Thyroid gland (tissue), 4 donors: ENCODE measurements at regions not wholly inside any gene's neighbourhood (a gene's known extent, or its start where the extent isn't known, plus 50 kb on each side); places are given as distances from the start of the nearest gene placed in this dataset.

Experiments used
- DNase-seq, 2 donors: peaks; one replicate each; pipeline ENCODE4 v3.0.0-alpha.2; 2019
- H3K27ac ChIP-seq, 3 donors: fragments of 200-600 bp; sonication (generic); 1 replicate in 2 of 3; 2 replicates in 1 of 3; pipeline ENCODE4 v1.5.1; 2016 to 2019; ENCODE audit warnings: mild to moderate bottlenecking in 1 of 3, moderate library complexity in 1 of 3
- H3K27me3 ChIP-seq: fragments of 200-600 bp; sonication (generic); one replicate; pipeline ENCODE4 v1.5.1; 2019
- H3K36me3 ChIP-seq, 2 donors: fragments of 200-600 bp; sonication (generic); one replicate each; pipeline ENCODE4 v1.5.1; 2016 to 2019
- H3K4me1 ChIP-seq, 2 donors: fragments of 200-600 bp; sonication (generic); one replicate each; pipeline ENCODE4 v1.5.1; 2017 to 2019
- H3K4me3 ChIP-seq, 3 donors: fragments of 200-600 bp; sonication (generic); replicated peaks in 1 of 3; 1 replicate in 2 of 3; 2 replicates in 1 of 3; pipeline ENCODE4 v1.5.1; 2016; ENCODE audit warnings: mild to moderate bottlenecking in 1 of 3
- H3K9me3 ChIP-seq: fragments of 200-600 bp; sonication (generic); one replicate; pipeline ENCODE4 v1.5.1; 2017
- POLR2A ChIP-seq, 2 donors: fragments of 450-650 bp; IDR thresholded peaks; one replicate each; pipeline ENCODE4 v1.6.1; 2017; ENCODE audit warnings: antibody characterized with exemption in 2 of 2, mild to moderate bottlenecking in 2 of 2, moderate library complexity in 1 of 2
- WGBS, 2 donors: methylation state at CpG; one replicate each; pipeline ENCODE4 v1.1.5; 2017; 5-methylcytosine and 5-hydroxymethylcytosine counted together
- intact Hi-C: fragments of 100-400 bp; cut with DNase I; formaldehyde crosslinking; loops from one replicate; pipeline ENCODE4 v1.15.1; 2023
- TF ChIP-seq, protein P1 (sequence below), 6 experiments: fragments of 200-600 bp in 3 of 6; fragments of 450-650 bp in 3 of 6; sonication (generic) in 3 of 6; IDR thresholded peaks; one replicate each; pipeline ENCODE4 v1.5.1; 2016 to 2019; ENCODE audit warnings: antibody characterized with exemption in 6 of 6, mild to moderate bottlenecking in 2 of 6, inconsistent platforms in 1 of 6, moderate library complexity in 1 of 6

DNA sequence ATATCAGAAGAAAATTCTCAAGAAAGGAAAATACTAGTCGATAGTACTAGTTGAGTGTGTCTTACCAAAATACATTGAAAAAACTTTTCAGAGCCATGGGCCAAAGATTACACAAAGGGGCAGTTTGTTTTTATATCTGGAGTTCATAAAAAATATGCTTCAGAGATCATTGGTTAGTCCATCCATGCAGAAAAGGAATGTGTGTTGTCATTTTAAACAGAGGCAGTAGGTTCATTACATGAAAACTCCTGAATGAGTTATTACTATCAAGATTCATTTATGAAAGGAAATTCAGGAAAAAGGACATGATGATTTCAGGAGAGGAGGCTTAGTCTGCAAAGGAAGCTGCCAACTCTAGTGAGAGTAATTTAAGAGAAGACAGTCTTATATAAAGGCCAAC, 354.8 kb downstream of the AEBP2 start:
- no peaks in the 10 kb centered on the region for H3K9me3 ChIP-seq
- no peaks in the 10 kb centered on the region for H3K36me3 ChIP-seq
- DNase-seq: no peak
- TF ChIP-seq, protein P1, sequence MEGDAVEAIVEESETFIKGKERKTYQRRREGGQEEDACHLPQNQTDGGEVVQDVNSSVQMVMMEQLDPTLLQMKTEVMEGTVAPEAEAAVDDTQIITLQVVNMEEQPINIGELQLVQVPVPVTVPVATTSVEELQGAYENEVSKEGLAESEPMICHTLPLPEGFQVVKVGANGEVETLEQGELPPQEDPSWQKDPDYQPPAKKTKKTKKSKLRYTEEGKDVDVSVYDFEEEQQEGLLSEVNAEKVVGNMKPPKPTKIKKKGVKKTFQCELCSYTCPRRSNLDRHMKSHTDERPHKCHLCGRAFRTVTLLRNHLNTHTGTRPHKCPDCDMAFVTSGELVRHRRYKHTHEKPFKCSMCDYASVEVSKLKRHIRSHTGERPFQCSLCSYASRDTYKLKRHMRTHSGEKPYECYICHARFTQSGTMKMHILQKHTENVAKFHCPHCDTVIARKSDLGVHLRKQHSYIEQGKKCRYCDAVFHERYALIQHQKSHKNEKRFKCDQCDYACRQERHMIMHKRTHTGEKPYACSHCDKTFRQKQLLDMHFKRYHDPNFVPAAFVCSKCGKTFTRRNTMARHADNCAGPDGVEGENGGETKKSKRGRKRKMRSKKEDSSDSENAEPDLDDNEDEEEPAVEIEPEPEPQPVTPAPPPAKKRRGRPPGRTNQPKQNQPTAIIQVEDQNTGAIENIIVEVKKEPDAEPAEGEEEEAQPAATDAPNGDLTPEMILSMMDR (IDR thresholded peaks at IDR 0.05): no peak
- no peak for TF ChIP-seq POLR2A (IDR thresholded peaks at IDR 0.05)
- no peaks in the 10 kb centered on the region for H3K27me3 ChIP-seq
- 23 to 33% methylated on average over 1 of the region's 1 CpG for WGBS, 2 donors
- peak overlapping the region; percentile 6 to 34 (median 7) for H3K27ac ChIP-seq
- intact Hi-C loops: no loop called here
- no peak overlapping the region for H3K4me3 ChIP-seq
- H3K4me1 ChIP-seq: peaks cover 7 to 14% of the 10 kb centered on the region in 2 donors

DNA sequence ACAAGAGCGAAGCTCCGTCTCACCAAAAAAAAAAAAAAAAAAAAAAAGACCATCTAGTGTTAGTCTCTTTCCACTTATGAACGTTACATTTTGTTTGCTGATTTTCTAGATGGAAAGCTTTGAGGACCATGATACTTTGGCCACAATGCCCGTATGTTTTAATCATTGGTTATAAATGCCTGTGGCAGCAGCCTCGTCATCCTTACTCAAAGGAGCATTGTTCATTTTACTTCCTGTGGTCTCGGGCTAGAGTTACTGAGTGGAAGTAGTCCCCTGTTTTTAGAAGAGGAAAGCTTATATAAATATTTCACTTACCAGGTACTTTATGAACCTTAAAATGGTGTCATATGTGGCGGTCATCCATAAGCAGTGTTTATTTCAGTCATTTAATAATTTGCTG, 359.9 kb downstream of the AEBP2 start:
- WGBS, 2 donors: 82 to 87% methylated on average over 7 of the region's 7 CpGs
- H3K27me3 ChIP-seq: no peaks in the 10 kb centered on the region
- H3K4me3 ChIP-seq: no peak overlapping the region
- intact Hi-C loops: no loop called here
- no peak for DNase-seq
- TF ChIP-seq, protein P1 (IDR thresholded peaks at IDR 0.05): no peak
- TF ChIP-seq POLR2A (IDR thresholded peaks at IDR 0.05): no peak
- H3K27ac ChIP-seq: no peak overlapping the region
- H3K4me1 ChIP-seq: peaks cover 0 to 6% of the 10 kb centered on the region in 2 donors
- no peaks in the 10 kb centered on the region for H3K36me3 ChIP-seq
- no peaks in the 10 kb centered on the region for H3K9me3 ChIP-seq

GRCh38 chr12:19799895-19800602, 360.8 kb downstream of the AEBP2 start:
- Histone ChIP-seq H3K9me3 (no peaks in the 10 kb centered on the region), H3K27ac (peak overlapping the region in 1 of 3 donors; percentile 9), H3K4me1 (no peaks in the 10 kb centered on the region), H3K36me3 (no peaks in the 10 kb centered on the region), H3K27me3 (no peaks in the 10 kb centered on the region), H3K4me3 (no peak overlapping the region)
- intact Hi-C loops: no loop called here
- DNase-seq: no peak
- 59 to 71% methylated on average over 5 of the region's 5 CpGs for WGBS, 2 donors
- TF ChIP-seq, protein P1 (IDR thresholded peaks at IDR 0.05): no peak
- no peak for TF ChIP-seq POLR2A (IDR thresholded peaks at IDR 0.05)

DNA sequence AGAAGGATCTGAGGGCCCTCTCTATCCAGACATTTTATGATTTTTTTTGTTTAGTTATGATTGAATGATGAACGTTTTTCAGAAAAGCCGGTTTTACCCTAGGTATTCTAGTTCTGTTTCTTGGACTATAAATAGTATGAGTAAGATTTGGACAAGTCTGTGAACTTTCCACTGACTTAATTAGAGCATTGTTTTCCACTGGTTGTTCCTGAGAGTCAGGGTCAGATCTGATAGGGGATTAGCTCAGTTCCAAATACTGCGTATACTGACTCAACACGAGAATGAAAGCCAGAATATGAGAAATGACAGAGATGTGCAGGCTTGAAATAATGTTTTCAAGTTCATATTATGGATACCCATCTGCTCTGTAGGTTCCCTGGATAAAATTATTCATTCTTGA, 361.6 kb downstream of the AEBP2 start:
- Histone ChIP-seq H3K27ac (peak overlapping the region in 1 of 3 donors; percentile 9), H3K36me3 (no peaks in the 10 kb centered on the region), H3K4me1 (no peaks in the 10 kb centered on the region), H3K4me3 (no peak overlapping the region), H3K27me3 (no peaks in the 10 kb centered on the region), H3K9me3 (no peaks in the 10 kb centered on the region)
- TF ChIP-seq, protein P1 (IDR thresholded peaks at IDR 0.05): no peak
- TF ChIP-seq POLR2A (IDR thresholded peaks at IDR 0.05): no peak
- intact Hi-C loops: no loop called here
- DNase-seq: no peak
- 74 to 76% methylated on average over 4 of the region's 4 CpGs for WGBS, 2 donors

DNA sequence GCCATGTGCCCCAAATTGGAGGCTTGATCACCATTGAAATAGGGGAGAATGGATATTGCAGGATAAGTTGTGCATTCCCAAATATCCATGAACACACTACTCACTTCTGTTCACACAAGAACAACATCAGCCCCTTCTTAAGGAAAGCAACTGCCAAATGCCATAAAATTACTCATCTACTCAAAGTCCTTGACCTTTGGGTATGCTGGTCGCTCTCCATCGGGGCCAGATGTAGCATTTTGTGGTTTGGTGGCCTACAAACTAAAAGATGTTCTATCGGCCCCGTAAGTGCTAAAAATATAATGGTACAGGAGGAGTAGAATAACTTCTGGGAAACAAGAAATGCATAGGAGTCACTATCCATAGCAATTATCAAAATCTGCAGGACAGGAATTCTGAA, 362.6 kb downstream of the AEBP2 start:
- TF ChIP-seq, protein P1 (IDR thresholded peaks at IDR 0.05): no peak
- TF ChIP-seq POLR2A (IDR thresholded peaks at IDR 0.05): no peak
- H3K4me1 ChIP-seq: no peaks in the 10 kb centered on the region
- intact Hi-C loops: no loop called here
- no peaks in the 10 kb centered on the region for H3K9me3 ChIP-seq
- H3K36me3 ChIP-seq: no peaks in the 10 kb centered on the region
- DNase-seq: no peak
- no peak overlapping the region for H3K27ac ChIP-seq
- no peak overlapping the region for H3K4me3 ChIP-seq
- H3K27me3 ChIP-seq: no peaks in the 10 kb centered on the region
- 86% methylated on average over 4 of the region's 4 CpGs for WGBS, 2 donors
